ENCODE measurements at regions not wholly inside any gene's neighbourhood (a gene's known extent, or its start where the extent isn't known, plus 50 kb on each side); places are given as distances from the start of the nearest gene placed in this dataset.

GRCh38 chr5:109573256-109573655 lies 116.5 kb upstream of the MAN2A1 start:
- Histone ChIP-seq H3K4me2 (no peak overlapping the region), H3K27me3 (peaks cover 12% of the 10 kb centered on the region), H3K9me3 (ENCODE audit: low read depth) (no peaks in the 10 kb centered on the region), H4K20me1 (ENCODE audit: insufficient read depth, poor library complexity, severe bottlenecking) (no peaks in the 10 kb centered on the region), H3K9me2 (replicated peaks; ENCODE audit: insufficient read depth) (no peaks in the 10 kb centered on the region), H3K4me3 (no peak overlapping the region), H3K36me3 (replicated peaks; ENCODE audit: insufficient read depth, low read depth) (no peaks in the 10 kb centered on the region), H3K79me2 (no peaks in the 10 kb centered on the region), H3K4me1 (ENCODE audit: insufficient read depth) (no peaks in the 10 kb centered on the region), H2AFZ (no peak overlapping the region), H3K27ac (no peak overlapping the region)
- 90% methylated on average over 4 of the region's 4 CpGs for WGBS (ENCODE audit: low lambda C conversion rate, missing lambda C conversion rate)
- no peak for DNase-seq (ENCODE audit: low spot score)
- TF ChIP-seq EZH2phosphoT487 (IDR thresholded peaks at IDR 0.05; ENCODE audit: low read depth, severe bottlenecking, unreplicated experiment) (no peak), EZH2 (IDR thresholded peaks at IDR 0.05; ENCODE audit: borderline replicate concordance) (no peak)

GRCh38 chr5:109571785-109572184 lies 117.9 kb upstream of the MAN2A1 start:
- 92% methylated on average over 1 of the region's 1 CpG for WGBS (ENCODE audit: low lambda C conversion rate, missing lambda C conversion rate)
- H3K4me1 ChIP-seq (ENCODE audit: insufficient read depth) = no peaks in the 10 kb centered on the region
- no peak overlapping the region for H3K27ac ChIP-seq
- no peak overlapping the region for H2AFZ ChIP-seq
- H3K4me2 ChIP-seq = no peak overlapping the region
- H3K4me3 ChIP-seq = no peak overlapping the region
- H3K79me2 ChIP-seq = no peaks in the 10 kb centered on the region
- no peaks in the 10 kb centered on the region for H3K36me3 ChIP-seq (replicated peaks; ENCODE audit: insufficient read depth, low read depth)
- H3K27me3 ChIP-seq = peaks cover 12% of the 10 kb centered on the region
- no peaks in the 10 kb centered on the region for H3K9me2 ChIP-seq (replicated peaks; ENCODE audit: insufficient read depth)
- H3K9me3 ChIP-seq (ENCODE audit: low read depth) = no peaks in the 10 kb centered on the region
- TF ChIP-seq EZH2phosphoT487 (IDR thresholded peaks at IDR 0.05; ENCODE audit: low read depth, severe bottlenecking, unreplicated experiment) (no peak), CTCF (IDR thresholded peaks at IDR 0.05; ENCODE audit: poor library complexity) (no peak), EZH2 (IDR thresholded peaks at IDR 0.05; ENCODE audit: borderline replicate concordance) (no peak)
- DNase-seq (ENCODE audit: low spot score) = no peak
- H4K20me1 ChIP-seq (ENCODE audit: insufficient read depth, poor library complexity, severe bottlenecking) = no peaks in the 10 kb centered on the region

- WGBS (ENCODE audit: low lambda C conversion rate, missing lambda C conversion rate) = 91% methylated on average over 16 of the region's 20 CpGs
These were observed 119.3 kb upstream of the MAN2A1 start for GRCh38 chr5:109570362-109570874.

More at GRCh38 chr5:109570362-109570874, 119.3 kb upstream of the MAN2A1 start:
- Histone ChIP-seq H3K4me2 (no peak overlapping the region), H2AFZ (no peak overlapping the region), H3K36me3 (replicated peaks; ENCODE audit: insufficient read depth, low read depth) (no peaks in the 10 kb centered on the region), H3K9me2 (replicated peaks; ENCODE audit: insufficient read depth) (no peaks in the 10 kb centered on the region), H3K4me1 (ENCODE audit: insufficient read depth) (no peaks in the 10 kb centered on the region), H4K20me1 (ENCODE audit: insufficient read depth, poor library complexity, severe bottlenecking) (no peaks in the 10 kb centered on the region), H3K27me3 (peaks cover 7% of the 10 kb centered on the region), H3K9me3 (ENCODE audit: low read depth) (no peaks in the 10 kb centered on the region), H3K4me3 (no peak overlapping the region), H3K79me2 (no peaks in the 10 kb centered on the region), H3K27ac (no peak overlapping the region)
- DNase-seq (ENCODE audit: low spot score) = no peak
- TF ChIP-seq EZH2phosphoT487 (IDR thresholded peaks at IDR 0.05; ENCODE audit: low read depth, severe bottlenecking, unreplicated experiment) = no peak
- TF ChIP-seq CTCF (IDR thresholded peaks at IDR 0.05; ENCODE audit: poor library complexity) = no peak
- TF ChIP-seq EZH2 (IDR thresholded peaks at IDR 0.05; ENCODE audit: borderline replicate concordance) = no peak

Measured in hepatocyte (in vitro differentiated cells).